ENCODE measurements at regions not wholly inside any gene's neighbourhood (a gene's known extent, or its start where the extent isn't known, plus 50 kb on each side); places are given as distances from the start of the nearest gene placed in this dataset.

DNA sequence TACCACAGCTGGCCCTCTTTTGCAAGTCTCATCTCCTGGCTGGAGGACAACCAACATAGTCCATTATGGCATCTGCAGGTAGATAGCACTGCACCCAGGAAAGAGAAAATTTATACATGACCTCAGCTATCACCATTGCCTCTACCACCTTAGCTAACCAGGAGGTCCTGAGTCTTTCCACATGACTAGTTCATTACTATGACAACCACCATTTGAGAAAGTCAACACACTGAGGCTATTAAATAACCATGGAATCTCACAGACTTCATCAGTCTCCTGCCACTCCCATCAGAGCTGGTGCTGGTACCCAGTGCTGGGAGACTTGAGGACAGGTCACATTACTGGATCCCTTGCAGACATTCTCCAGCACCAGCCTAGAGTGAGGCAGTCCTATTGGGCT is 285.9 kb downstream of the GBA3 start:
- Histone ChIP-seq H2BK20ac (ENCODE audit: low read depth, low read length) (no peak overlapping the region), H2BK15ac (ENCODE audit: low read depth, low read length) (no peak overlapping the region), H3K9ac (ENCODE audit: low read depth, low read length) (no peak overlapping the region), H3K79me1 (ENCODE audit: low read depth in 1 of 2, low read length in 2 of 2) (no peaks in the 10 kb centered on the region), H3K9me1 (ENCODE audit: insufficient read depth, low read length) (no peaks in the 10 kb centered on the region), H3K18ac (ENCODE audit: low read depth, low read length) (no peak overlapping the region), H2BK5ac (ENCODE audit: low read depth, low read length, poor library complexity, severe bottlenecking) (no peak overlapping the region), H3K27ac (ENCODE audit: insufficient read depth, low read length) (no peak overlapping the region), H2AFZ (replicated peaks; ENCODE audit: low read length, poor library complexity) (no peak overlapping the region), H4K91ac (ENCODE audit: insufficient read depth, low read depth, low read length) (no peak overlapping the region), H3K27me3 (ENCODE audit: control insufficient read depth, insufficient read depth, low read length) (no peaks in the 10 kb centered on the region), H2BK120ac (ENCODE audit: low read depth, low read length) (no peak overlapping the region), H3K14ac (replicated peaks; ENCODE audit: low read depth, low read length) (no peak overlapping the region), H3K4me1 (ENCODE audit: control insufficient read depth, insufficient read depth, low read length) (no peaks in the 10 kb centered on the region), H4K8ac (ENCODE audit: low read depth in 2 of 2, low read length in 2 of 2) (no peak overlapping the region), H3K4me2 (ENCODE audit: low read depth, low read length) (no peak overlapping the region), H4K20me1 (ENCODE audit: insufficient read depth, low read length) (no peaks in the 10 kb centered on the region), H3K4me3 (ENCODE audit: insufficient read depth, low read depth, low read length) (no peak overlapping the region), H4K5ac (ENCODE audit: low read depth, low read length) (no peak overlapping the region), H3K4ac (ENCODE audit: low read depth, low read length) (no peak overlapping the region), H2AK9ac (replicated peaks; ENCODE audit: low read depth, low read length, poor library complexity) (no peak overlapping the region), H3K23ac (ENCODE audit: low read depth, low read length) (no peak overlapping the region), H3K9me3 (ENCODE audit: control insufficient read depth, insufficient read depth, low read length) (peaks cover 8% of the 10 kb centered on the region; the same call in 1 of the 2 replicates), H3K36me3 (ENCODE audit: control insufficient read depth, insufficient read depth, low read length) (no peaks in the 10 kb centered on the region), H3K56ac (ENCODE audit: extremely low read depth, insufficient read depth, low read length) (no peak overlapping the region), H2AK5ac (ENCODE audit: low read depth, low read length) (no peak overlapping the region)
- dilution Hi-C loops (cut with HindIII; ENCODE audit: low sequenced_read_pairs, unreplicated experiment) (no loop called here), intact Hi-C loops (cut with micrococcal nuclease) (no loop called here), in situ Hi-C loops (cut with MboI; ENCODE audit: low sequenced_read_pairs) (no loop called here)
- no peak for TF ChIP-seq CEBPB (IDR thresholded peaks at IDR 0.05; ENCODE audit: low read depth, low read length)
- TF ChIP-seq, protein P1, sequence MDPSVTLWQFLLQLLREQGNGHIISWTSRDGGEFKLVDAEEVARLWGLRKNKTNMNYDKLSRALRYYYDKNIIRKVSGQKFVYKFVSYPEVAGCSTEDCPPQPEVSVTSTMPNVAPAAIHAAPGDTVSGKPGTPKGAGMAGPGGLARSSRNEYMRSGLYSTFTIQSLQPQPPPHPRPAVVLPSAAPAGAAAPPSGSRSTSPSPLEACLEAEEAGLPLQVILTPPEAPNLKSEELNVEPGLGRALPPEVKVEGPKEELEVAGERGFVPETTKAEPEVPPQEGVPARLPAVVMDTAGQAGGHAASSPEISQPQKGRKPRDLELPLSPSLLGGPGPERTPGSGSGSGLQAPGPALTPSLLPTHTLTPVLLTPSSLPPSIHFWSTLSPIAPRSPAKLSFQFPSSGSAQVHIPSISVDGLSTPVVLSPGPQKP (IDR thresholded peaks at IDR 0.05; ENCODE audit: borderline replicate concordance, low read depth, low read length), result no peak
- TF ChIP-seq MAFK (IDR thresholded peaks at IDR 0.05; ENCODE audit: low read depth, low read length), result no peak
- no peak for TF ChIP-seq RCOR1 (IDR thresholded peaks at IDR 0.05; ENCODE audit: insufficient replicate concordance, low read length)
- no peak for TF ChIP-seq SMC3 (IDR thresholded peaks at IDR 0.05; ENCODE audit: low read depth, low read length)
- no peak for TF ChIP-seq MXI1 (IDR thresholded peaks at IDR 0.05; ENCODE audit: borderline replicate concordance, low read depth, low read length)
- no peak for TF ChIP-seq USF2 (IDR thresholded peaks at IDR 0.05; ENCODE audit: low read depth, low read length)
- TF ChIP-seq NFE2L2 (IDR thresholded peaks at IDR 0.05; ENCODE audit: low read depth, low read length), result no peak
- TF ChIP-seq MAZ (IDR thresholded peaks at IDR 0.05; ENCODE audit: borderline replicate concordance, low read depth, low read length), result no peak
- no peak for TF ChIP-seq BHLHE40 (IDR thresholded peaks at IDR 0.05; ENCODE audit: low read depth, low read length)
- TF ChIP-seq RFX5 (IDR thresholded peaks at IDR 0.05; ENCODE audit: low read depth, low read length), result no peak
- no peak for TF ChIP-seq POLR2A (IDR thresholded peaks at IDR 0.05; ENCODE audit: low read depth, low read length)
- TF ChIP-seq CHD1 (IDR thresholded peaks at IDR 0.05; ENCODE audit: low read depth, low read length), result no peak
- TF ChIP-seq FOS (IDR thresholded peaks at IDR 0.05; ENCODE audit: low read depth, low read length), result no peak
- no peak for TF ChIP-seq RAD21 (IDR thresholded peaks at IDR 0.05; ENCODE audit: low read length)
- TF ChIP-seq, protein P2, sequence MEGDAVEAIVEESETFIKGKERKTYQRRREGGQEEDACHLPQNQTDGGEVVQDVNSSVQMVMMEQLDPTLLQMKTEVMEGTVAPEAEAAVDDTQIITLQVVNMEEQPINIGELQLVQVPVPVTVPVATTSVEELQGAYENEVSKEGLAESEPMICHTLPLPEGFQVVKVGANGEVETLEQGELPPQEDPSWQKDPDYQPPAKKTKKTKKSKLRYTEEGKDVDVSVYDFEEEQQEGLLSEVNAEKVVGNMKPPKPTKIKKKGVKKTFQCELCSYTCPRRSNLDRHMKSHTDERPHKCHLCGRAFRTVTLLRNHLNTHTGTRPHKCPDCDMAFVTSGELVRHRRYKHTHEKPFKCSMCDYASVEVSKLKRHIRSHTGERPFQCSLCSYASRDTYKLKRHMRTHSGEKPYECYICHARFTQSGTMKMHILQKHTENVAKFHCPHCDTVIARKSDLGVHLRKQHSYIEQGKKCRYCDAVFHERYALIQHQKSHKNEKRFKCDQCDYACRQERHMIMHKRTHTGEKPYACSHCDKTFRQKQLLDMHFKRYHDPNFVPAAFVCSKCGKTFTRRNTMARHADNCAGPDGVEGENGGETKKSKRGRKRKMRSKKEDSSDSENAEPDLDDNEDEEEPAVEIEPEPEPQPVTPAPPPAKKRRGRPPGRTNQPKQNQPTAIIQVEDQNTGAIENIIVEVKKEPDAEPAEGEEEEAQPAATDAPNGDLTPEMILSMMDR (conservative IDR thresholded peaks at IDR 0.05; ENCODE audit: low read depth, low read length), result no peak
- BruUV-seq (replicated peaks), result no TSS peak
- ChIA-PET POLR2A (ENCODE audit: unreplicated experiment) (no interaction called here), CTCF (no interaction called here)
- ATAC-seq (ENCODE audit: low read depth) (no peak), DNase-seq (no peak)
